Kidney (tissue), 13 donors: ENCODE measurements at regions not wholly inside any gene's neighbourhood (a gene's known extent, or its start where the extent isn't known, plus 50 kb on each side); places are given as distances from the start of the nearest gene placed in this dataset.
A peak's percentile ranks its signal among the peaks of the same experiment; 100 is the strongest.
"Not testable (repeated sequence)": the region's sequence is repeated elsewhere in the genome, so short reads cannot be mapped to it uniquely, and the experiment has no call there.

Experiments
- DNase-seq, 5 donors: peaks; one replicate each; pipeline ENCODE4 v3.0.0-alpha.2; 2013 to 2020
- FAIRE-seq: peaks from 2 replicates; lab custom pipeline; 2012; peaks lifted over from hg19 to GRCh38; lab: Jason Lieb, UNC
- H3K27ac ChIP-seq, 2 donors: one replicate each; pipeline ENCODE4 v1.7.0; 2013; ENCODE audit warnings: low read depth in 2 of 2, low read length in 2 of 2, inconsistent platforms in 1 of 2
- H3K27me3 ChIP-seq: one replicate; pipeline ENCODE4 v1.7.1; 2013; ENCODE audit warnings: low read length, inconsistent platforms; ENCODE audit not compliant: control insufficient read depth, insufficient read depth
- H3K36me3 ChIP-seq, 3 donors: one replicate each; pipeline versions ENCODE4 v1.7.0 to v1.7.1; 2013; ENCODE audit warnings: low read length in 3 of 3, control low read depth in 1 of 3, inconsistent platforms in 1 of 3; ENCODE audit not compliant: insufficient read depth in 3 of 3, control insufficient read depth in 2 of 3
- H3K4me1 ChIP-seq, 3 donors: one replicate each; pipeline versions ENCODE4 v1.7.0 to v1.7.1; 2013; ENCODE audit warnings: low read length in 3 of 3, inconsistent platforms in 1 of 3, low read depth in 1 of 3; ENCODE audit not compliant: control insufficient read depth in 2 of 3, insufficient read depth in 2 of 3
- H3K4me3 ChIP-seq, 3 donors: one replicate each; pipeline versions ENCODE4 v1.7.0 to v1.8.1; 2013; ENCODE audit warnings: low read length in 3 of 3, control low read depth in 1 of 3, inconsistent platforms in 1 of 3
- H3K9ac ChIP-seq, 3 donors: one replicate each; pipeline versions ENCODE4 v1.7.0 to v1.7.1; 2013; ENCODE audit warnings: low read length in 3 of 3, control low read depth in 1 of 3, inconsistent platforms in 1 of 3
- H3K9me3 ChIP-seq, 3 donors: one replicate each; pipeline versions ENCODE4 v1.7.0 to v1.7.1; 2013; ENCODE audit warnings: low read length in 3 of 3, control low read depth in 1 of 3, inconsistent platforms in 1 of 3; ENCODE audit not compliant: control insufficient read depth in 2 of 3, insufficient read depth in 1 of 3
- intact Hi-C: fragments of 100-400 bp; cut with DNase I; formaldehyde crosslinking; loops from one replicate; pipeline ENCODE4 v1.11.1; 2022
- TF ChIP-seq, protein P1 (sequence below): IDR thresholded peaks from 3 replicates; pipeline ENCODE4 v1.5.1; 2012; ENCODE audit warnings: mild to moderate bottlenecking, moderate library complexity, borderline replicate concordance; ENCODE audit not compliant: insufficient read depth; ENCODE audit errors: extremely low read depth
- donor health status: control.
- donor health status: control.
- donor health status: control.
- donor health status: control.
- donor health status: control.
- donor health status: DM: yes; HTN: yes; CAD: no.
- donor health status: Normal renal cell carcinoma (clear cell type).

DNA sequence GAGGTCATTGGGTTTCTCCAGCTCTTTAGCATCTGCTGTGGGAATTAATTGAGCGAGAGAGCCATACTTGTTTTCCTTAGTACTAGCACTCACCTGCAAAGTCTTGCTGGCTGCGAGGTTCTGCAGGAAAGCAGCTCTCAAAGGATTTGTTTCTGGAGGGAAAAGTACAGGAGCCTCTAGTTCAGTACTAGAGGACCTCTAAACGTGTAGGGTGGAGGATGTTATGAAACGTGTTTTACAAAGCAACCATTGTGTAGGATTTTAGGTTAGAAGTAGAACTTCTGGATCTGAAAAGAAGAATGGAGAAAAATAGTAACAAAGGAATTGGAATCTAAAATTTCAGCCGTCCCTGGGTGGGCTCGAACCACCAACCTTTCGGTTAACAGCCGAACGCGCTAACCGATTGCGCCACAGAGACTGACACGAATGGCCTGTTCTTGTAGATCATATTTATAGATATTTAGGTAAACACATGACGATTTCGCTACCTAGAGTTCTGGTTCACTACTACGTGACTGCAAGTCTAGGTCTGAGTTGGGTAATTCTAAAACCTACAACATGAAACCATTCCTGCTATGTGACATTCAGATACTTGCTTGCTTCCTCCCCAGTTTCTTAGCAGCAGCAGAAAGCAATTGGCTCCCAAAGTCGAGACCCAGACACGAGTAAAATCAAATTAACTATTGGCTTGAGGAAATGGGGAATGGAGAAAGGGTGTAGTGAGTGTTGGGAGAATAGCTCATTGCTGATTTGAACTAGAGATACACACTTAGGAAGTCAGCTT is 60.2 kb upstream of the CFAP126 start:
- FAIRE-seq = no peak
- TF ChIP-seq, protein P1, sequence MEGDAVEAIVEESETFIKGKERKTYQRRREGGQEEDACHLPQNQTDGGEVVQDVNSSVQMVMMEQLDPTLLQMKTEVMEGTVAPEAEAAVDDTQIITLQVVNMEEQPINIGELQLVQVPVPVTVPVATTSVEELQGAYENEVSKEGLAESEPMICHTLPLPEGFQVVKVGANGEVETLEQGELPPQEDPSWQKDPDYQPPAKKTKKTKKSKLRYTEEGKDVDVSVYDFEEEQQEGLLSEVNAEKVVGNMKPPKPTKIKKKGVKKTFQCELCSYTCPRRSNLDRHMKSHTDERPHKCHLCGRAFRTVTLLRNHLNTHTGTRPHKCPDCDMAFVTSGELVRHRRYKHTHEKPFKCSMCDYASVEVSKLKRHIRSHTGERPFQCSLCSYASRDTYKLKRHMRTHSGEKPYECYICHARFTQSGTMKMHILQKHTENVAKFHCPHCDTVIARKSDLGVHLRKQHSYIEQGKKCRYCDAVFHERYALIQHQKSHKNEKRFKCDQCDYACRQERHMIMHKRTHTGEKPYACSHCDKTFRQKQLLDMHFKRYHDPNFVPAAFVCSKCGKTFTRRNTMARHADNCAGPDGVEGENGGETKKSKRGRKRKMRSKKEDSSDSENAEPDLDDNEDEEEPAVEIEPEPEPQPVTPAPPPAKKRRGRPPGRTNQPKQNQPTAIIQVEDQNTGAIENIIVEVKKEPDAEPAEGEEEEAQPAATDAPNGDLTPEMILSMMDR = no peak

DNA sequence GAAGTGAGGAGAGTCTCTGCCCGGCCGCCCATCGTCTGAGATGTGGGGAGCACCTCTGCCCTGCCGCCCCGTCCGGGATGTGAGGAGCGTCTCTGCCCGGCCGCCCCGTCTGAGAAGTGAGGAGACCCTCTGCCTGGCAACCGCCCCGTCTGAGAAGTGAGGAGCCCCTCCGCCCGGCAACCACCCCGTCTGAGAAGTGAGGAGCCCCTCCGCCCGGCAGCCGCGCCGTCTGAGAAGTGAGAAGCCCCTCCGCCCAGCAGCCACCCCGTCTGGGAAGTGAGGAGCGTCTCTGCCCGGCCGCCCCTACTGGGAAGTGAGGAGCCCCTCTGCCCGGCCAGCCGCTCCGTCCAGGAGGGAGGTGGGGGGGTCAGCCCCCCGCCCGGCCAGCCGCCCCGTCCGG is 55.2 kb upstream of the CFAP126 start:
- intact Hi-C loops, H3K36me3 ChIP-seq, H3K4me3 ChIP-seq, H3K4me1 ChIP-seq, DNase-seq, H3K27me3 ChIP-seq, H3K9ac ChIP-seq, H3K9me3 ChIP-seq, H3K27ac ChIP-seq, FAIRE-seq: not testable (repeated sequence)

More for the DNA sequence above, 60.2 kb upstream of the CFAP126 start:
- no peak overlapping the region for H3K27ac ChIP-seq
- H3K4me3 ChIP-seq = no peak overlapping the region
- intact Hi-C loops = no loop called here
- H3K36me3 ChIP-seq = no peaks in the 10 kb centered on the region
- H3K9me3 ChIP-seq = no peaks in the 10 kb centered on the region
- H3K9ac ChIP-seq = no peak overlapping the region
- DNase-seq = no peak
- no peaks in the 10 kb centered on the region for H3K4me1 ChIP-seq
- peaks cover 15% of the 10 kb centered on the region for H3K27me3 ChIP-seq

DNA sequence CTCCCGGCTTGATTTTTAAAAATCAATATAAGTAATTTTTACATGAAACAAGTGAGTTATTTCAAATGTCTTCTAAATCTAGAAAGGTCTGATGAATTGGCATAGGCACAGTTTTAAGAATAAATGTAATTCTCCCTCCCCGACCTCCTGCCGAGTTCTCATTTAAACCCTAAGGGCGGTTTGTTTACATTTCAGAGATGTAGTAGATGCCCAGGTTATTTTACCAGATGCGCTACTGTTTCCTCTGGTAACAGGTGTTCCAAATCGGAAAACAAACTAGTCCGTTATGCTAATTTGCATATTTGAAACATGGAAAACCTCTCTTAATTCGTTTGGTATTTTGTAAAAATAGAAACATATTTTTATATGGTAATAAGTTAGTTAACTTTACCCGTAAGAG is 53.8 kb upstream of the CFAP126 start:
- Histone ChIP-seq H3K4me3 (peak overlapping the region in 1 of 3 donors; percentile 37), H3K36me3 (no peaks in the 10 kb centered on the region), H3K9me3 (no peaks in the 10 kb centered on the region), H3K27ac (no peak overlapping the region), H3K9ac (no peak overlapping the region), H3K4me1 (no peaks in the 10 kb centered on the region), H3K27me3 (no peaks in the 10 kb centered on the region)
- DNase-seq (no peak), FAIRE-seq (no peak)
- intact Hi-C loops = no loop called here
- TF ChIP-seq, protein P1 = no peak

DNA sequence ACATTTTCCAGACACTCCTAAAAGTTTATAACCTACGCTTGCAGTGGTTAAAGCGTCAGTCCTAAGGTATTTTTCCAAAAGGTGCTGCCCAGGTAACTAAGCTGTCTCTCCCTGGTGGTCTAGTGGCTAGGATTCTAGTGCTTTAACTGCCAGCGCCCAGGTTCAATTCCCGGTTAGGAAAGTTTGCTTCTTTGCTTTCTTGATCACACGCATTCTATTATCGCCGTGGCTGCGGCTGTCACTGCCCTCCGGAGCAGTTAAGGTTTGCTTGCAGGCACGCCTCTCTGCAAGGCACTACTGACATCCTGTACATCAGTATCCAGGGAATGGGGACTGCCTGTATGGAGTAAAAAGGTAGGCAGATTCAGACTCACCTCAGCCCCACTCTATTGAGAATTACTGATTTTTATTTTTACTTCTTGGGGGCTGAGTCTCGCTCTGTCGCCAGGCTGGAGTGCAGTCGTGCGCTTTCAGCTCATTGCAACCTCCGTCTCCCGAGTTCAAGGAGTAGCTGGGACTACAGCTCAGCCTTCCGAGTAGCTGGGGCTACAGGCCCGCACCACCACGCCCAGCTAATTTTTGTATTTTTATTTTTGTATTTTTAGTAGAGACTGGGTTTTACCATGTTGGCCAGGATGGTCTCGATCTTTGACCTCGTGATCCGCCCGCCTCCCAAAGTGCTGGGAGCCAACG is 53.2 kb upstream of the CFAP126 start:
- no peaks in the 10 kb centered on the region for H3K36me3 ChIP-seq
- no peaks in the 10 kb centered on the region for H3K4me1 ChIP-seq
- no peaks in the 10 kb centered on the region for H3K27me3 ChIP-seq
- no peaks in the 10 kb centered on the region for H3K9me3 ChIP-seq
- TF ChIP-seq, protein P1 = no peak
- no peak for FAIRE-seq
- no peak overlapping the region for H3K9ac ChIP-seq
- DNase-seq = peak in 1 of 5 donors; percentile 28
- no peak overlapping the region for H3K27ac ChIP-seq
- intact Hi-C loops = no loop called here
- H3K4me3 ChIP-seq = no peak overlapping the region

DNA sequence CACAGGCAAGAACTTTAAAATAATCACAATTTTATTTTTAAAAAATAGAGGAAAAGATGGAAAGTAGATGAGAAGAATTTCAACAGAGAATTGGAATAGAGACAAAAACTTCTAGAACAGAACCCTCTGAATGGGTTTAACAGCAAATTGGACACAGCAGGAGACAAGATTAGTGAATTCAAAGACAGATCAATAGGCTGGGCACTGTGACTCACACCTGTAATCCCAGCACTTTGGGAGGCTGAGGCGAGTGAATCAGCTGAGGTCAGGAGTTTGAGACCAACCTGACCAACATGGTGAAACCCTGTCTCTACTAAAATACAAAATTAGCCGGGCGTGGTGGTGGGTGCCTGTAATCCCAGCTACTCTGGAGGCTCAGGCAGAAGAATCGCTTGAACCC is 49.9 kb upstream of the CFAP126 start:
- H3K9ac ChIP-seq, H3K4me1 ChIP-seq, H3K27ac ChIP-seq, H3K9me3 ChIP-seq, H3K27me3 ChIP-seq, FAIRE-seq, DNase-seq, H3K36me3 ChIP-seq, intact Hi-C loops, H3K4me3 ChIP-seq: not testable (repeated sequence)
